ENCODE measurements at regions not wholly inside any gene's neighbourhood (a gene's known extent, or its start where the extent isn't known, plus 50 kb on each side); places are given as distances from the start of the nearest gene placed in this dataset.

- no peak for DNase-seq (ENCODE audit: low spot score)
Measured at GRCh38 chr13:85095418-85096272, 703.6 kb downstream of the SLITRK6 start.

- DNase-seq (ENCODE audit: low spot score) = no peak
Measured at GRCh38 chr13:85093808-85094207, 705.4 kb downstream of the SLITRK6 start.

- DNase-seq (ENCODE audit: low spot score) = no peak
Measured at GRCh38 chr13:85091631-85092234, 707.5 kb downstream of the SLITRK6 start.

- DNase-seq (ENCODE audit: low spot score) = no peak
Measured at GRCh38 chr13:85089186-85089585, 710.0 kb downstream of the SLITRK6 start.

GRCh38 chr13:85080691-85081090, 718.5 kb downstream of the SLITRK6 start:
- DNase-seq (ENCODE audit: low spot score) = no peak

GRCh38 chr13:85076343-85076742, 722.9 kb downstream of the SLITRK6 start:
- no peak for DNase-seq (ENCODE audit: low spot score)

GRCh38 chr13:85074543-85075313, 724.5 kb downstream of the SLITRK6 start:
- no peak for DNase-seq (ENCODE audit: low spot score)

- DNase-seq (ENCODE audit: low spot score) = no peak
Measured at GRCh38 chr13:85068231-85068630, 731.0 kb downstream of the SLITRK6 start.

- no peak for DNase-seq (ENCODE audit: low spot score)
Measured at GRCh38 chr13:85040215-85040614, 759.0 kb downstream of the SLITRK6 start.

GRCh38 chr13:85031771-85032170, 767.4 kb downstream of the SLITRK6 start:
- no peak for DNase-seq (ENCODE audit: low spot score)

GRCh38 chr13:85028035-85028434, 771.2 kb downstream of the SLITRK6 start:
- DNase-seq (ENCODE audit: low spot score) = no peak

- DNase-seq (ENCODE audit: low spot score) = no peak
Measured at GRCh38 chr13:85019121-85019520, 780.1 kb downstream of the SLITRK6 start.

GRCh38 chr13:85013006-85013405, 786.2 kb downstream of the SLITRK6 start:
- no peak for DNase-seq (ENCODE audit: low spot score)

GRCh38 chr13:85009447-85009846, 789.8 kb downstream of the SLITRK6 start:
- no peak for DNase-seq (ENCODE audit: low spot score)

- DNase-seq (ENCODE audit: low spot score) = no peak
Measured at GRCh38 chr13:84999252-84999651, 800.0 kb downstream of the SLITRK6 start.

- DNase-seq (ENCODE audit: low spot score) = no peak
Measured at GRCh38 chr13:84998681-84999080, 800.5 kb downstream of the SLITRK6 start.

- no peak for DNase-seq (ENCODE audit: low spot score)
Measured at GRCh38 chr13:84997858-84998257, 801.4 kb downstream of the SLITRK6 start.

- no peak for DNase-seq (ENCODE audit: low spot score)
Measured at GRCh38 chr13:84994582-84994981, 804.6 kb downstream of the SLITRK6 start.

GRCh38 chr13:84985860-84986259, 813.4 kb downstream of the SLITRK6 start:
- DNase-seq (ENCODE audit: low spot score) = no peak

- DNase-seq (ENCODE audit: low spot score) = no peak
Measured at GRCh38 chr13:84983321-84983720, 815.9 kb downstream of the SLITRK6 start.

GRCh38 chr13:84980571-84980970, 818.6 kb downstream of the SLITRK6 start:
- DNase-seq (ENCODE audit: low spot score) = no peak

- DNase-seq (ENCODE audit: low spot score) = no peak
Measured at GRCh38 chr13:84978851-84979250, 820.4 kb downstream of the SLITRK6 start.

GRCh38 chr13:84973661-84974060, 825.6 kb downstream of the SLITRK6 start:
- no peak for DNase-seq (ENCODE audit: low spot score)
